Activated T-cell treated with anti-CD3 and anti-CD28 coated beads for 48 hours (primary cell): ENCODE measurements at regions not wholly inside any gene's neighbourhood (a gene's known extent, or its start where the extent isn't known, plus 50 kb on each side); places are given as distances from the start of the nearest gene placed in this dataset.

Experiments used
- DNase-seq: peaks from one replicate; pipeline ENCODE4 v3.0.0-alpha.2; 2020; ENCODE audit warnings: low read depth

GRCh38 chr14:101147848-101148247, 244.3 kb upstream of the RTL1 start:
- DNase-seq, result no peak

GRCh38 chr14:101150039-101150610, 246.6 kb upstream of the RTL1 start:
- DNase-seq, result no peak

GRCh38 chr14:101151226-101151926, 247.9 kb upstream of the RTL1 start:
- DNase-seq, result no peak

GRCh38 chr14:101151927-101152305, 248.4 kb upstream of the RTL1 start:
- DNase-seq, result no peak

- DNase-seq, result no peak
These were observed 249.3 kb upstream of the RTL1 start for GRCh38 chr14:101152855-101153254.

- no peak for DNase-seq
These were observed 250.2 kb upstream of the RTL1 start for GRCh38 chr14:101153691-101154090.

- no peak for DNase-seq
These were observed 252.1 kb upstream of the RTL1 start for GRCh38 chr14:101155575-101155974.

- no peak for DNase-seq
These were observed 263.9 kb upstream of the RTL1 start for GRCh38 chr14:101167428-101167827.

- DNase-seq, result no peak
These were observed 265.7 kb upstream of the RTL1 start for GRCh38 chr14:101169267-101169666.

- DNase-seq, result no peak
These were observed 268.1 kb upstream of the RTL1 start for GRCh38 chr14:101171650-101172049.

- DNase-seq, result no peak
These were observed 270.4 kb upstream of the RTL1 start for GRCh38 chr14:101173698-101174521.

GRCh38 chr14:101174522-101174838, 271.0 kb upstream of the RTL1 start:
- no peak for DNase-seq

GRCh38 chr14:101174980-101175606, 271.6 kb upstream of the RTL1 start:
- DNase-seq, result no peak

GRCh38 chr14:101175731-101176534, 272.4 kb upstream of the RTL1 start:
- no peak for DNase-seq

- no peak for DNase-seq
These were observed 273.1 kb upstream of the RTL1 start for GRCh38 chr14:101176535-101177205.

GRCh38 chr14:101177301-101177971, 273.9 kb upstream of the RTL1 start:
- DNase-seq, result no peak

GRCh38 chr14:101178184-101179072, 274.9 kb upstream of the RTL1 start:
- DNase-seq, result no peak

GRCh38 chr14:101179691-101180211, 276.2 kb upstream of the RTL1 start:
- no peak for DNase-seq

GRCh38 chr14:101181446-101182313, 278.2 kb upstream of the RTL1 start:
- no peak for DNase-seq
